ENCODE measurements at regions not wholly inside any gene's neighbourhood (a gene's known extent, or its start where the extent isn't known, plus 50 kb on each side); places are given as distances from the start of the nearest gene placed in this dataset.

GRCh38 chr2:76512201-76512820, 801.6 kb upstream of the GCFC2 start:
- no peak overlapping the region for H3K4me3 Mint-ChIP-seq
- H3K27me3 Mint-ChIP-seq (ENCODE audit: low read depth) = no peaks in the 10 kb centered on the region; the same call in 1 of the 2 replicates
- ChIA-PET CTCF (no interaction called here), POLR2A (interaction anchor here (0.6 kb wide), 1 partner anchor 784 kb away, joined by 5 read pairs; no protein-coding TSS in a partner anchor)
- peaks cover 26% of the 10 kb centered on the region for H3K4me1 Mint-ChIP-seq
- H3K9me3 Mint-ChIP-seq = peaks cover 9% of the 10 kb centered on the region
- H3K36me3 Mint-ChIP-seq = peaks cover 8% of the 10 kb centered on the region
- no peak for ATAC-seq
- H3K27ac Mint-ChIP-seq = no peak overlapping the region
- no peak for DNase-seq (ENCODE audit: low spot score)
- TF ChIP-seq SMAD4 (CRISPR knock-in tag; IDR thresholded peaks at IDR 0.05) (no peak), JAZF1 (CRISPR knock-in tag; IDR thresholded peaks at IDR 0.05) (no peak), NFYB (CRISPR knock-in tag; conservative IDR thresholded peaks at IDR 0.05; ENCODE audit: low read depth) (no peak), HMGA2 (CRISPR knock-in tag; IDR thresholded peaks at IDR 0.05) (no peak), ZNF263 (CRISPR knock-in tag; IDR thresholded peaks at IDR 0.05; ENCODE audit: low read depth) (no peak), SOX15 (CRISPR knock-in tag; IDR thresholded peaks at IDR 0.05) (no peak), ZNF232 (CRISPR knock-in tag; IDR thresholded peaks at IDR 0.05) (no peak)

- TF ChIP-seq GABPB1 (CRISPR knock-in tag; IDR thresholded peaks at IDR 0.05) (no peak), CDX4 (CRISPR knock-in tag; IDR thresholded peaks at IDR 0.05; ENCODE audit: borderline replicate concordance) (no peak), KAT7 (CRISPR knock-in tag; IDR thresholded peaks at IDR 0.05; ENCODE audit: borderline replicate concordance) (no peak), IRF2 (CRISPR knock-in tag; IDR thresholded peaks at IDR 0.05; ENCODE audit: borderline replicate concordance, low read depth) (no peak), ATF6 (CRISPR knock-in tag; IDR thresholded peaks at IDR 0.05) (no peak), SMAD4 (CRISPR knock-in tag; IDR thresholded peaks at IDR 0.05) (no peak), FOXP4 (CRISPR knock-in tag; IDR thresholded peaks at IDR 0.05) (no peak), STAT6 (CRISPR knock-in tag; conservative IDR thresholded peaks at IDR 0.05; ENCODE audit: low read depth) (no peak), ZNF512 (CRISPR knock-in tag; IDR thresholded peaks at IDR 0.05; ENCODE audit: borderline replicate concordance) (no peak), OVOL2 (CRISPR knock-in tag; IDR thresholded peaks at IDR 0.05; ENCODE audit: borderline replicate concordance) (no peak), ZSCAN18 (CRISPR knock-in tag; IDR thresholded peaks at IDR 0.05) (no peak), ZNF317 (CRISPR knock-in tag; IDR thresholded peaks at IDR 0.05; ENCODE audit: borderline replicate concordance, low read depth) (no peak), ATF3 (CRISPR knock-in tag; conservative IDR thresholded peaks at IDR 0.05) (no peak), RORB (CRISPR knock-in tag; IDR thresholded peaks at IDR 0.05) (no peak)
- POLR2A ChIA-PET = no interaction called here
- DNase-seq (ENCODE audit: low spot score) (no peak), ATAC-seq (no peak)
- CTCF ChIA-PET = no interaction called here
- no peak overlapping the region for H3K27ac Mint-ChIP-seq
- H3K4me3 Mint-ChIP-seq = no peak overlapping the region
- H3K4me1 Mint-ChIP-seq = peaks cover 9% of the 10 kb centered on the region
- no peaks in the 10 kb centered on the region for H3K9me3 Mint-ChIP-seq
- H3K36me3 Mint-ChIP-seq = no peaks in the 10 kb centered on the region
- H3K27me3 Mint-ChIP-seq (ENCODE audit: low read depth) = no peaks in the 10 kb centered on the region
Measured at GRCh38 chr2:76506538-76506937, 795.8 kb upstream of the GCFC2 start.
